Right lobe of liver (tissue), 4 donors: ENCODE measurements at regions not wholly inside any gene's neighbourhood (a gene's known extent, or its start where the extent isn't known, plus 50 kb on each side); places are given as distances from the start of the nearest gene placed in this dataset.

Experiments used
- POLR2A ChIP-seq: fragments of 450-650 bp; IDR thresholded peaks from one replicate; pipeline ENCODE4 v1.6.1; 2017; ENCODE audit warnings: antibody characterized with exemption, mild to moderate bottlenecking
- TF ChIP-seq, protein P1 (sequence below), 4 donors: fragments of 200-600 bp in 3 of 4; fragments of 450-650 bp in 1 of 4; IDR thresholded peaks; one replicate each; pipeline versions ENCODE4 v1.5.1 to v1.8.0; 2016 to 2022; ENCODE audit warnings: antibody characterized with exemption in 4 of 4, mild to moderate bottlenecking in 2 of 4
- donor health status: DM: no; HTN: no; CAD: no.
- donor health status: DM: no; HTN: no; CAD: no.
- donor health status: DM: no; HTN: yes; CAD: no.

GRCh38 chr6:170131351-170131750, 159.5 kb downstream of the DLL1 start:
- TF ChIP-seq, protein P1, sequence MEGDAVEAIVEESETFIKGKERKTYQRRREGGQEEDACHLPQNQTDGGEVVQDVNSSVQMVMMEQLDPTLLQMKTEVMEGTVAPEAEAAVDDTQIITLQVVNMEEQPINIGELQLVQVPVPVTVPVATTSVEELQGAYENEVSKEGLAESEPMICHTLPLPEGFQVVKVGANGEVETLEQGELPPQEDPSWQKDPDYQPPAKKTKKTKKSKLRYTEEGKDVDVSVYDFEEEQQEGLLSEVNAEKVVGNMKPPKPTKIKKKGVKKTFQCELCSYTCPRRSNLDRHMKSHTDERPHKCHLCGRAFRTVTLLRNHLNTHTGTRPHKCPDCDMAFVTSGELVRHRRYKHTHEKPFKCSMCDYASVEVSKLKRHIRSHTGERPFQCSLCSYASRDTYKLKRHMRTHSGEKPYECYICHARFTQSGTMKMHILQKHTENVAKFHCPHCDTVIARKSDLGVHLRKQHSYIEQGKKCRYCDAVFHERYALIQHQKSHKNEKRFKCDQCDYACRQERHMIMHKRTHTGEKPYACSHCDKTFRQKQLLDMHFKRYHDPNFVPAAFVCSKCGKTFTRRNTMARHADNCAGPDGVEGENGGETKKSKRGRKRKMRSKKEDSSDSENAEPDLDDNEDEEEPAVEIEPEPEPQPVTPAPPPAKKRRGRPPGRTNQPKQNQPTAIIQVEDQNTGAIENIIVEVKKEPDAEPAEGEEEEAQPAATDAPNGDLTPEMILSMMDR (IDR thresholded peaks at IDR 0.05): no peak
- TF ChIP-seq POLR2A: no peak
